HG02623 (cell line): ENCODE measurements at regions not wholly inside any gene's neighbourhood (a gene's known extent, or its start where the extent isn't known, plus 50 kb on each side); places are given as distances from the start of the nearest gene placed in this dataset.

ENCODE experiments used
- ATAC-seq: cut with Tn5 transposase; IDR thresholded peaks from one replicate; pipeline ENCODE4 v1.9.1; 2021; ENCODE audit warnings: moderate library complexity; ENCODE audit not compliant: unreplicated experiment

GRCh38 chr4:125070861-125071260 lies 243.9 kb upstream of the FAT4 start:
- no peak for ATAC-seq

GRCh38 chr4:125062115-125063050 lies 252.4 kb upstream of the FAT4 start:
- no peak for ATAC-seq

- no peak for ATAC-seq
These were observed 254.4 kb upstream of the FAT4 start for GRCh38 chr4:125060376-125060775.

- ATAC-seq = no peak
These were observed 265.0 kb upstream of the FAT4 start for GRCh38 chr4:125049711-125050110.

- no peak for ATAC-seq
These were observed 269.4 kb upstream of the FAT4 start for GRCh38 chr4:125045311-125045710.

- ATAC-seq = no peak
These were observed 269.9 kb upstream of the FAT4 start for GRCh38 chr4:125044886-125045285.

- no peak for ATAC-seq
These were observed 271.3 kb upstream of the FAT4 start for GRCh38 chr4:125043486-125043885.

- no peak for ATAC-seq
These were observed 272.7 kb upstream of the FAT4 start for GRCh38 chr4:125042041-125042440.

GRCh38 chr4:125041372-125041930 lies 273.3 kb upstream of the FAT4 start:
- no peak for ATAC-seq

- ATAC-seq = no peak
These were observed 275.2 kb upstream of the FAT4 start for GRCh38 chr4:125039550-125039949.

- ATAC-seq = no peak
These were observed 291.8 kb upstream of the FAT4 start for GRCh38 chr4:125022855-125023501.

GRCh38 chr4:125021189-125021588 lies 293.6 kb upstream of the FAT4 start:
- no peak for ATAC-seq

GRCh38 chr4:125020089-125021034 lies 294.4 kb upstream of the FAT4 start:
- no peak for ATAC-seq

- no peak for ATAC-seq
These were observed 297.9 kb upstream of the FAT4 start for GRCh38 chr4:125016892-125017299.

- ATAC-seq = no peak
These were observed 300.9 kb upstream of the FAT4 start for GRCh38 chr4:125013891-125014290.

- no peak for ATAC-seq
These were observed 299.1 kb upstream of the ANKRD50 start for GRCh38 chr4:125011646-125012045.

- ATAC-seq = no peak
These were observed 298.4 kb upstream of the ANKRD50 start for GRCh38 chr4:125010796-125011503.

GRCh38 chr4:125008676-125009075 lies 296.1 kb upstream of the ANKRD50 start:
- ATAC-seq = no peak

- no peak for ATAC-seq
These were observed 292.1 kb upstream of the ANKRD50 start for GRCh38 chr4:125004676-125005075.

GRCh38 chr4:125003840-125004239 lies 291.3 kb upstream of the ANKRD50 start:
- no peak for ATAC-seq
